ENCODE measurements at regions not wholly inside any gene's neighbourhood (a gene's known extent, or its start where the extent isn't known, plus 50 kb on each side); places are given as distances from the start of the nearest gene placed in this dataset.

GRCh38 chr7:7118822-7119221, 63.5 kb upstream of the C1GALT1 start:
- no peaks in the 10 kb centered on the region for H3K4me1 ChIP-seq (ENCODE audit: insufficient read depth, low read length, poor library complexity, severe bottlenecking)
- no peaks in the 10 kb centered on the region for H3K27me3 ChIP-seq (replicated peaks; ENCODE audit: insufficient read depth, low read depth, low read length, poor library complexity)
- TF ChIP-seq EZH2 (IDR thresholded peaks at IDR 0.05; ENCODE audit: borderline replicate concordance, low read depth, low read length, poor library complexity, severe bottlenecking) (no peak), CTCF (conservative IDR thresholded peaks at IDR 0.05; ENCODE audit: low read depth, low read length) (no peak)
- POLR2A ChIA-PET (ENCODE audit: low non-redundant PET) = no interaction called here
- no peaks in the 10 kb centered on the region for H3K9me3 ChIP-seq (ENCODE audit: low read depth, low read length, poor library complexity, severe bottlenecking)
- CTCF ChIA-PET = no interaction called here
- H3K4me3 ChIP-seq (ENCODE audit: low read depth, low read length, poor library complexity, severe bottlenecking) = no peak overlapping the region
- no peaks in the 10 kb centered on the region for H3K36me3 ChIP-seq (ENCODE audit: insufficient read depth, low read length, poor library complexity, severe bottlenecking)
- intact Hi-C loops (cut with micrococcal nuclease; ENCODE audit: unreplicated experiment) = no loop called here
- DNase-seq (ENCODE audit: low spot score) = no peak
- BruUV-seq (replicated peaks) = no TSS peak
- no peak overlapping the region for H3K27ac ChIP-seq (ENCODE audit: low read depth, low read length, poor library complexity, severe bottlenecking)

GRCh38 chr7:7119729-7120128, 62.6 kb upstream of the C1GALT1 start:
- DNase-seq (ENCODE audit: low spot score) = no peak
- BruUV-seq (replicated peaks) = no TSS peak
- no peak for TF ChIP-seq EZH2 (IDR thresholded peaks at IDR 0.05; ENCODE audit: borderline replicate concordance, low read depth, low read length, poor library complexity, severe bottlenecking)
- no peak for TF ChIP-seq CTCF (conservative IDR thresholded peaks at IDR 0.05; ENCODE audit: low read depth, low read length)
- POLR2A ChIA-PET (ENCODE audit: low non-redundant PET) = no interaction called here
- H3K4me1 ChIP-seq (ENCODE audit: insufficient read depth, low read length, poor library complexity, severe bottlenecking) = no peaks in the 10 kb centered on the region
- no peak overlapping the region for H3K4me3 ChIP-seq (ENCODE audit: low read depth, low read length, poor library complexity, severe bottlenecking)
- no peaks in the 10 kb centered on the region for H3K27me3 ChIP-seq (replicated peaks; ENCODE audit: insufficient read depth, low read depth, low read length, poor library complexity)
- no peaks in the 10 kb centered on the region for H3K36me3 ChIP-seq (ENCODE audit: insufficient read depth, low read length, poor library complexity, severe bottlenecking)
- no peak overlapping the region for H3K27ac ChIP-seq (ENCODE audit: low read depth, low read length, poor library complexity, severe bottlenecking)
- CTCF ChIA-PET = no interaction called here
- intact Hi-C loops (cut with micrococcal nuclease; ENCODE audit: unreplicated experiment) = no loop called here
- no peaks in the 10 kb centered on the region for H3K9me3 ChIP-seq (ENCODE audit: low read depth, low read length, poor library complexity, severe bottlenecking)

GRCh38 chr7:7122033-7122478, 60.3 kb upstream of the C1GALT1 start:
- no peaks in the 10 kb centered on the region for H3K36me3 ChIP-seq (ENCODE audit: insufficient read depth, low read length, poor library complexity, severe bottlenecking)
- POLR2A ChIA-PET (ENCODE audit: low non-redundant PET) = no interaction called here
- intact Hi-C loops (cut with micrococcal nuclease; ENCODE audit: unreplicated experiment) = no loop called here
- H3K9me3 ChIP-seq (ENCODE audit: low read depth, low read length, poor library complexity, severe bottlenecking) = no peaks in the 10 kb centered on the region
- H3K4me1 ChIP-seq (ENCODE audit: insufficient read depth, low read length, poor library complexity, severe bottlenecking) = no peaks in the 10 kb centered on the region
- no peaks in the 10 kb centered on the region for H3K27me3 ChIP-seq (replicated peaks; ENCODE audit: insufficient read depth, low read depth, low read length, poor library complexity)
- DNase-seq (ENCODE audit: low spot score) = no peak
- CTCF ChIA-PET = no interaction called here
- H3K27ac ChIP-seq (ENCODE audit: low read depth, low read length, poor library complexity, severe bottlenecking) = no peak overlapping the region
- no TSS peak for BruUV-seq (replicated peaks)
- no peak overlapping the region for H3K4me3 ChIP-seq (ENCODE audit: low read depth, low read length, poor library complexity, severe bottlenecking)
- TF ChIP-seq CTCF (conservative IDR thresholded peaks at IDR 0.05; ENCODE audit: low read depth, low read length) (no peak), EZH2 (IDR thresholded peaks at IDR 0.05; ENCODE audit: borderline replicate concordance, low read depth, low read length, poor library complexity, severe bottlenecking) (no peak)
